ENCODE measurements at regions not wholly inside any gene's neighbourhood (a gene's known extent, or its start where the extent isn't known, plus 50 kb on each side); places are given as distances from the start of the nearest gene placed in this dataset.

DNA sequence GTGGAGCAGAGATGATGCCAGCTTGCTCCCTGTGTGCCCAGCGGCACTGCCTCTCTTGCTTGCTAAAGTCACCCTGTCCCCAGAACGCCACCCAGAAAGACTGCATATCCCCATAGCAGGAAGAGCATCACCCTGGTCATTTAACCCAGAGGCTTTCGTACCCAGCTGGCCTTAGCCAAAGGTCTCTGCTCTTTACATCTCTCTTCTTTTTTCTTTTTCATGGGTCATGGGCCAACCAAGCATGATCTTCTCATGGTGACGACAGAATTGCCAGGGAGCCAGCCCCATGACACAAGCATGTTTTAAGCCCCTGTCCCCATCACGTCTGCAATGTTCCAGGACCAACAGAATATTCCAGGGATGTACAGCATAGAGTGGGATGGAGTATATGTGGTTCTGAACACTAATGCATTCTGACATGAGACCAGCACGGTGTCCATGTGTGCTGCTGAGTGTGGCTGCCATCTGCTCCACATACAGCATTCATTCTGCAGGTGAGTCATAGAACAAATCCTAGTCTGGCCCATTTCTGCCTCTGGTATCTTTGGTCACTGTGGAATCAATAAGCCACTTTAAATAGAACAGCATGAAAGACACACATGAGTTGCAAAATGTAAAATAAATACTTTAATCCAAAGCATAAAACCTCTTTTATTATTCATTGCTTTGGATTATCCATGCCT lies 203.0 kb downstream of the MED10 start:
- TF ChIP-seq, protein P1, sequence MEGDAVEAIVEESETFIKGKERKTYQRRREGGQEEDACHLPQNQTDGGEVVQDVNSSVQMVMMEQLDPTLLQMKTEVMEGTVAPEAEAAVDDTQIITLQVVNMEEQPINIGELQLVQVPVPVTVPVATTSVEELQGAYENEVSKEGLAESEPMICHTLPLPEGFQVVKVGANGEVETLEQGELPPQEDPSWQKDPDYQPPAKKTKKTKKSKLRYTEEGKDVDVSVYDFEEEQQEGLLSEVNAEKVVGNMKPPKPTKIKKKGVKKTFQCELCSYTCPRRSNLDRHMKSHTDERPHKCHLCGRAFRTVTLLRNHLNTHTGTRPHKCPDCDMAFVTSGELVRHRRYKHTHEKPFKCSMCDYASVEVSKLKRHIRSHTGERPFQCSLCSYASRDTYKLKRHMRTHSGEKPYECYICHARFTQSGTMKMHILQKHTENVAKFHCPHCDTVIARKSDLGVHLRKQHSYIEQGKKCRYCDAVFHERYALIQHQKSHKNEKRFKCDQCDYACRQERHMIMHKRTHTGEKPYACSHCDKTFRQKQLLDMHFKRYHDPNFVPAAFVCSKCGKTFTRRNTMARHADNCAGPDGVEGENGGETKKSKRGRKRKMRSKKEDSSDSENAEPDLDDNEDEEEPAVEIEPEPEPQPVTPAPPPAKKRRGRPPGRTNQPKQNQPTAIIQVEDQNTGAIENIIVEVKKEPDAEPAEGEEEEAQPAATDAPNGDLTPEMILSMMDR (IDR thresholded peaks at IDR 0.05) = no peak
- no peak for TF ChIP-seq POLR2A (IDR thresholded peaks at IDR 0.05)
